GM12878 (cell line): ENCODE measurements at regions not wholly inside any gene's neighbourhood (a gene's known extent, or its start where the extent isn't known, plus 50 kb on each side); places are given as distances from the start of the nearest gene placed in this dataset.

Experiments used
- ATAC-seq: fragments of 200-7000 bp; cut with Tn5 transposase; 3 replicates; pipeline ENCODE4 v1.9.1; 2020; ENCODE audit warnings: mild to moderate bottlenecking, moderate library complexity
- BruUV-seq: library from RNA; stranded (reverse); fragments of 400-500 nt; replicated peaks from 2 replicates; lab custom pipeline; 2021; lab: Mats Ljungman, UMichigan
- CTCF ChIA-PET: fragments of 300-600 bp; sonication (Branson Sonifier 250); formaldehyde crosslinking; extraction: SDS; loops from one replicate; lab custom pipeline; 2021; ENCODE audit warnings: inconsistent platforms; lab: Yijun Ruan, JAX
- POLR2A ChIA-PET: fragments of 350-600 bp; formaldehyde crosslinking; extraction: SDS; loops from one replicate; lab custom pipeline; 2021; ENCODE audit warnings: inconsistent platforms; lab: Charles Lee
- RAD21 ChIA-PET: fragments of 300-600 bp; sonication (Branson Sonifier 250); formaldehyde crosslinking; loops from one replicate; lab custom pipeline; 2023; ENCODE audit warnings: antibody characterized with exemption; ENCODE audit not compliant: unreplicated experiment; lab: Charles Lee
- SMC1A ChIA-PET: fragments of 300-600 bp; sonication (Branson Sonifier 250); formaldehyde crosslinking; loops from one replicate; lab custom pipeline; 2023; ENCODE audit not compliant: unreplicated experiment, uncharacterized antibody; lab: Charles Lee
- DNase-seq: peaks from one replicate; pipeline ENCODE4 v3.0.0-alpha.2; 2011; ENCODE audit warnings: low read depth, low spot score
- FAIRE-seq: peaks from 3 replicates; lab custom pipeline; 2011; peaks lifted over from hg19 to GRCh38; lab: Jason Lieb, UNC
- H2AFZ ChIP-seq: 2 replicates; pipeline ENCODE4 v1.6.0; 2011; ENCODE audit warnings: low read depth, low read length, control low read depth; ENCODE audit not compliant: control insufficient read depth
- H3K27ac ChIP-seq: 2 replicates; pipeline ENCODE4 v1.5.1; 2011; ENCODE audit warnings: control low read depth; ENCODE audit not compliant: control insufficient read depth, insufficient read depth
- H3K27me3 ChIP-seq, 2 experiments: replicated peaks in 1 of 2; 2 replicates each; pipeline versions ENCODE4 v1.6.0 to v1.6.1; 2011; ENCODE audit warnings: low read length in 1 of 2; ENCODE audit not compliant: control insufficient read depth in 2 of 2, insufficient read depth in 2 of 2
- H3K36me3 ChIP-seq, 2 experiments: 2 replicates each; pipeline ENCODE4 v1.5.1; 2011; ENCODE audit warnings: low read length in 1 of 2; ENCODE audit not compliant: control insufficient read depth in 2 of 2, insufficient read depth in 2 of 2
- H3K4me1 ChIP-seq: 2 replicates; pipeline ENCODE4 v1.6.1; 2011; ENCODE audit warnings: mild to moderate bottlenecking, low read length, moderate library complexity, mixed read lengths; ENCODE audit not compliant: control insufficient read depth, insufficient read depth
- H3K4me2 ChIP-seq: 2 replicates; pipeline ENCODE4 v1.6.0; 2011; ENCODE audit warnings: control low read depth; ENCODE audit not compliant: control insufficient read depth, insufficient read depth
- H3K4me3 ChIP-seq: fragments of 200-600 bp; sonication (generic); 2 replicates; pipeline ENCODE4 v1.5.1; 2016
- H3K79me2 ChIP-seq: 2 replicates; pipeline ENCODE4 v1.6.0; 2011; ENCODE audit warnings: low read length; ENCODE audit not compliant: control insufficient read depth, insufficient read depth
- H3K9ac ChIP-seq: 2 replicates; pipeline ENCODE4 v1.8.0; 2011; ENCODE audit warnings: low read length, control low read depth, mixed read lengths; ENCODE audit not compliant: control insufficient read depth, insufficient read depth
- H3K9me3 ChIP-seq: replicated peaks from 3 replicates; pipeline ENCODE4 v1.5.1; 2011; ENCODE audit warnings: mild to moderate bottlenecking, low read length; ENCODE audit not compliant: control insufficient read depth, insufficient read depth
- H4K20me1 ChIP-seq: 2 replicates; pipeline ENCODE4 v1.6.0; 2011; ENCODE audit not compliant: control insufficient read depth, insufficient read depth
- EGR1 ChIP-seq, 2 experiments: IDR thresholded peaks; 1 replicate in 1 of 2; 2 replicates in 1 of 2; pipeline ENCODE4 v1.6.1; 2011 to 2012; ENCODE audit warnings: low read depth in 2 of 2, low read length in 2 of 2, borderline replicate concordance in 1 of 2, mild to moderate bottlenecking in 1 of 2, moderate library complexity in 1 of 2
- IKZF1 ChIP-seq: fragments of 450-650 bp; conservative IDR thresholded peaks from 2 replicates; pipeline ENCODE4 v1.6.1; 2017; ENCODE audit warnings: antibody characterized with exemption, mild to moderate bottlenecking
- MYC ChIP-seq: IDR thresholded peaks from 2 replicates; pipeline ENCODE4 v1.6.1; 2011; ENCODE audit warnings: mild to moderate bottlenecking, low read length, moderate library complexity, inconsistent platforms; ENCODE audit not compliant: insufficient read depth, insufficient replicate concordance, insufficient read length, severe bottlenecking
- POLR2AphosphoS5 ChIP-seq: IDR thresholded peaks from 2 replicates; pipeline ENCODE4 v1.6.1; 2011; ENCODE audit warnings: mild to moderate bottlenecking, low read length, inconsistent platforms
- RB1 ChIP-seq: fragments of 450-650 bp; formaldehyde crosslinking; IDR thresholded peaks from 2 replicates; pipeline ENCODE4 v1.6.1; 2017; ENCODE audit warnings: mild to moderate bottlenecking, borderline replicate concordance
- RUNX3 ChIP-seq: IDR thresholded peaks from 2 replicates; pipeline ENCODE4 v1.6.1; 2012; ENCODE audit warnings: low read length, inconsistent platforms
- SP1 ChIP-seq: IDR thresholded peaks from one replicate; pipeline ENCODE4 v1.6.1; 2011; ENCODE audit warnings: low read depth, low read length
- SPI1 ChIP-seq: IDR thresholded peaks from 2 replicates; pipeline ENCODE4 v1.6.1; 2011; ENCODE audit warnings: low read depth, mild to moderate bottlenecking, low read length, moderate library complexity, borderline replicate concordance; ENCODE audit not compliant: insufficient read depth
- ZNF217 ChIP-seq: fragments of 450-650 bp; IDR thresholded peaks from 2 replicates; pipeline ENCODE4 v1.6.1; 2017; ENCODE audit warnings: antibody characterized with exemption, mild to moderate bottlenecking
- ZSCAN29 ChIP-seq: fragments of 450-650 bp; IDR thresholded peaks from 2 replicates; pipeline ENCODE4 v1.6.1; 2017; ENCODE audit warnings: mild to moderate bottlenecking, moderate library complexity
- in situ Hi-C: fragments of 300-500 bp; cut with MboI; formaldehyde crosslinking; loops from 9 replicates; pipeline ENCODE4 v1.14.3; 2018; ENCODE audit warnings: mixed read lengths
- intact Hi-C: fragments of 100-400 bp; cut with micrococcal nuclease; formaldehyde crosslinking; loops from one replicate; pipeline ENCODE4 v1.14.2; 2022; ENCODE audit not compliant: unreplicated experiment
- TF ChIP-seq, protein P1 (sequence below): fragments of 150-350 bp; IDR thresholded peaks from 2 replicates; pipeline ENCODE4 v1.6.1; 2016; ENCODE audit warnings: low read depth, low read length
- TF ChIP-seq, protein P2 (sequence below): fragments of 450-650 bp; IDR thresholded peaks from 2 replicates; pipeline ENCODE4 v1.6.1; 2017; ENCODE audit warnings: borderline replicate concordance

DNA sequence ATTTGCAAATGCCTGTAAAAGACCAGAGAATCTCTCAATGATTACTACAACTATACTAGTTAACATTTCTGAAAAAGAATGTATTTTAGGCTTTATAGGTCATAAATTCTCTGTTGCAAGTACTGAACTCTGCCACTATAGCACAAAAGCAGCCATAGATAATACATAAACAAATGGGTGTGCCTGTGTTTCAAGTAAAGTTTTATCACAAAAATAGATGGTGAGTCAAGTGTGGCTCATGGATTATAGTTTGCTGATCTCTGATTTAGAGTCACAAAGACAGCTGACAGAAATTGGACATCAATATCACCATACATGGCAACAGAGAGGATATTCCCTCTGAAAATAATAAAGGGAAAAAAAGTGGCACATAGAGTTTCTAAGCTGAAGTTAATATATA lies 68.1 kb downstream of the FSCB start:
- no peaks in the 10 kb centered on the region for H3K27me3 ChIP-seq
- ChIA-PET RAD21 (no interaction called here), CTCF (no interaction called here), POLR2A (no interaction called here), SMC1A (interaction anchor here (1.7 kb wide), 1 partner anchor 52 kb away, joined by 3 read pairs; no protein-coding TSS in a partner anchor)
- in situ Hi-C loops, result no loop called here
- intact Hi-C loops, result no loop called here
- no peak overlapping the region for H3K9ac ChIP-seq
- H3K4me3 ChIP-seq, result no peak overlapping the region
- no peak overlapping the region for H3K4me2 ChIP-seq
- TF ChIP-seq ZNF217 (no peak), MYC (no peak), IKZF1 (no peak), SPI1 (no peak), RB1 (no peak), POLR2AphosphoS5 (no peak), RUNX3 (no peak), EGR1 (IDR thresholded peaks at IDR 0.05; ENCODE audit: borderline replicate concordance in 1 of 2, low read depth in 2 of 2, low read length in 2 of 2) (no peak), SP1 (no peak), ZSCAN29 (no peak)
- TF ChIP-seq, protein P1, sequence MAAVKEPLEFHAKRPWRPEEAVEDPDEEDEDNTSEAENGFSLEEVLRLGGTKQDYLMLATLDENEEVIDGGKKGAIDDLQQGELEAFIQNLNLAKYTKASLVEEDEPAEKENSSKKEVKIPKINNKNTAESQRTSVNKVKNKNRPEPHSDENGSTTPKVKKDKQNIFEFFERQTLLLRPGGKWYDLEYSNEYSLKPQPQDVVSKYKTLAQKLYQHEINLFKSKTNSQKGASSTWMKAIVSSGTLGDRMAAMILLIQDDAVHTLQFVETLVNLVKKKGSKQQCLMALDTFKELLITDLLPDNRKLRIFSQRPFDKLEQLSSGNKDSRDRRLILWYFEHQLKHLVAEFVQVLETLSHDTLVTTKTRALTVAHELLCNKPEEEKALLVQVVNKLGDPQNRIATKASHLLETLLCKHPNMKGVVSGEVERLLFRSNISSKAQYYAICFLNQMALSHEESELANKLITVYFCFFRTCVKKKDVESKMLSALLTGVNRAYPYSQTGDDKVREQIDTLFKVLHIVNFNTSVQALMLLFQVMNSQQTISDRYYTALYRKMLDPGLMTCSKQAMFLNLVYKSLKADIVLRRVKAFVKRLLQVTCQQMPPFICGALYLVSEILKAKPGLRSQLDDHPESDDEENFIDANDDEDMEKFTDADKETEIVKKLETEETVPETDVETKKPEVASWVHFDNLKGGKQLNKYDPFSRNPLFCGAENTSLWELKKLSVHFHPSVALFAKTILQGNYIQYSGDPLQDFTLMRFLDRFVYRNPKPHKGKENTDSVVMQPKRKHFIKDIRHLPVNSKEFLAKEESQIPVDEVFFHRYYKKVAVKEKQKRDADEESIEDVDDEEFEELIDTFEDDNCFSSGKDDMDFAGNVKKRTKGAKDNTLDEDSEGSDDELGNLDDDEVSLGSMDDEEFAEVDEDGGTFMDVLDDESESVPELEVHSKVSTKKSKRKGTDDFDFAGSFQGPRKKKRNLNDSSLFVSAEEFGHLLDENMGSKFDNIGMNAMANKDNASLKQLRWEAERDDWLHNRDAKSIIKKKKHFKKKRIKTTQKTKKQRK, result no peak
- TF ChIP-seq, protein P2, sequence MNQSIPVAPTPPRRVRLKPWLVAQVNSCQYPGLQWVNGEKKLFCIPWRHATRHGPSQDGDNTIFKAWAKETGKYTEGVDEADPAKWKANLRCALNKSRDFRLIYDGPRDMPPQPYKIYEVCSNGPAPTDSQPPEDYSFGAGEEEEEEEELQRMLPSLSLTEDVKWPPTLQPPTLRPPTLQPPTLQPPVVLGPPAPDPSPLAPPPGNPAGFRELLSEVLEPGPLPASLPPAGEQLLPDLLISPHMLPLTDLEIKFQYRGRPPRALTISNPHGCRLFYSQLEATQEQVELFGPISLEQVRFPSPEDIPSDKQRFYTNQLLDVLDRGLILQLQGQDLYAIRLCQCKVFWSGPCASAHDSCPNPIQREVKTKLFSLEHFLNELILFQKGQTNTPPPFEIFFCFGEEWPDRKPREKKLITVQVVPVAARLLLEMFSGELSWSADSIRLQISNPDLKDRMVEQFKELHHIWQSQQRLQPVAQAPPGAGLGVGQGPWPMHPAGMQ, result no peak
- no peaks in the 10 kb centered on the region for H3K36me3 ChIP-seq
- H2AFZ ChIP-seq, result no peak overlapping the region
- no peaks in the 10 kb centered on the region for H3K79me2 ChIP-seq
- ATAC-seq, result no peak
- H3K27ac ChIP-seq, result no peak overlapping the region
- no peaks in the 10 kb centered on the region for H3K4me1 ChIP-seq
- DNase-seq, result no peak
- no peak for FAIRE-seq
- no peaks in the 10 kb centered on the region for H4K20me1 ChIP-seq
- no TSS peak for BruUV-seq
- no peaks in the 10 kb centered on the region for H3K9me3 ChIP-seq
